Parathyroid adenoma (tissue), 2 donors: ENCODE measurements at regions not wholly inside any gene's neighbourhood (a gene's known extent, or its start where the extent isn't known, plus 50 kb on each side); places are given as distances from the start of the nearest gene placed in this dataset.

Experiments
- H2AFZ ChIP-seq: fragments of 300-600 bp; sonication (generic); one replicate; pipeline ENCODE4 v1.7.0; 2017; ENCODE audit warnings: antibody characterized with exemption, mild to moderate bottlenecking
- H3K27ac ChIP-seq: fragments of 300-600 bp; sonication (generic); one replicate; pipeline ENCODE4 v1.7.0; 2017
- H3K27me3 ChIP-seq: fragments of 300-600 bp; sonication (generic); one replicate; pipeline ENCODE4 v1.7.0; 2017; ENCODE audit warnings: low read length; ENCODE audit not compliant: control insufficient read depth, insufficient read depth
- H3K36me3 ChIP-seq: fragments of 300-600 bp; sonication (generic); one replicate; pipeline ENCODE4 v1.7.0; 2017; ENCODE audit warnings: low read length; ENCODE audit not compliant: control insufficient read depth, insufficient read depth
- H3K4me1 ChIP-seq: fragments of 300-600 bp; sonication (generic); one replicate; pipeline ENCODE4 v1.7.0; 2017; ENCODE audit warnings: control low read depth
- H3K4me2 ChIP-seq: fragments of 300-600 bp; sonication (generic); one replicate; pipeline ENCODE4 v1.7.0; 2017; ENCODE audit warnings: low read length
- H3K4me3 ChIP-seq: fragments of 300-600 bp; sonication (generic); one replicate; pipeline ENCODE4 v1.7.0; 2017; ENCODE audit warnings: low read depth, low read length
- H3K79me2 ChIP-seq: fragments of 300-600 bp; sonication (generic); one replicate; pipeline ENCODE4 v1.7.0; 2017; ENCODE audit warnings: control low read depth
- H3K9ac ChIP-seq: fragments of 300-600 bp; sonication (generic); one replicate; pipeline ENCODE4 v1.7.0; 2017; ENCODE audit warnings: mild to moderate bottlenecking
- H3K9me3 ChIP-seq: fragments of 300-600 bp; sonication (generic); one replicate; pipeline ENCODE4 v1.7.0; 2017; ENCODE audit warnings: low read length; ENCODE audit not compliant: control insufficient read depth
- CTCF ChIP-seq: fragments of 300-600 bp; sonication (generic); IDR thresholded peaks from one replicate; pipeline ENCODE4 v1.7.0; 2017; ENCODE audit warnings: antibody characterized with exemption, mild to moderate bottlenecking
- donor health status: primary hyperparathyroidism.

- no peak overlapping the region for H3K9ac ChIP-seq
- H3K4me2 ChIP-seq, result no peak overlapping the region
- no peak overlapping the region for H3K4me3 ChIP-seq
- H3K36me3 ChIP-seq, result no peaks in the 10 kb centered on the region
- H2AFZ ChIP-seq, result no peak overlapping the region
- no peak overlapping the region for H3K27ac ChIP-seq
- H3K9me3 ChIP-seq, result no peaks in the 10 kb centered on the region
- no peak for TF ChIP-seq CTCF
- H3K79me2 ChIP-seq, result no peaks in the 10 kb centered on the region
- no peaks in the 10 kb centered on the region for H3K4me1 ChIP-seq
- no peaks in the 10 kb centered on the region for H3K27me3 ChIP-seq
Measured at GRCh38 chr15:36390491-36390890, 188.9 kb upstream of the CDIN1 start.

- TF ChIP-seq CTCF, result no peak
- Histone ChIP-seq H3K4me3 (no peak overlapping the region), H3K9me3 (no peaks in the 10 kb centered on the region)
Measured at GRCh38 chr15:36392676-36393266, 186.7 kb upstream of the CDIN1 start.

GRCh38 chr15:36398212-36398611 is 181.2 kb upstream of the CDIN1 start:
- H3K9ac ChIP-seq, result no peak overlapping the region
- no peak for TF ChIP-seq CTCF
- H2AFZ ChIP-seq, result no peak overlapping the region
- no peaks in the 10 kb centered on the region for H3K36me3 ChIP-seq
- no peaks in the 10 kb centered on the region for H3K4me1 ChIP-seq
- no peak overlapping the region for H3K4me3 ChIP-seq
- no peaks in the 10 kb centered on the region for H3K27me3 ChIP-seq
- H3K79me2 ChIP-seq, result no peaks in the 10 kb centered on the region
- H3K4me2 ChIP-seq, result no peak overlapping the region
- no peak overlapping the region for H3K27ac ChIP-seq
- no peaks in the 10 kb centered on the region for H3K9me3 ChIP-seq

More at GRCh38 chr15:36392676-36393266, 186.7 kb upstream of the CDIN1 start:
- H3K9ac ChIP-seq, result no peak overlapping the region
- H3K4me1 ChIP-seq, result no peaks in the 10 kb centered on the region
- no peak overlapping the region for H2AFZ ChIP-seq
- H3K79me2 ChIP-seq, result no peaks in the 10 kb centered on the region
- H3K27ac ChIP-seq, result no peak overlapping the region
- H3K27me3 ChIP-seq, result no peaks in the 10 kb centered on the region
- no peak overlapping the region for H3K4me2 ChIP-seq
- no peaks in the 10 kb centered on the region for H3K36me3 ChIP-seq

- H3K36me3 ChIP-seq, result no peaks in the 10 kb centered on the region
- H3K27me3 ChIP-seq, result no peaks in the 10 kb centered on the region
- H3K79me2 ChIP-seq, result no peaks in the 10 kb centered on the region
- H3K9ac ChIP-seq, result no peak overlapping the region
- H3K27ac ChIP-seq, result no peak overlapping the region
- no peak overlapping the region for H3K4me2 ChIP-seq
- no peak overlapping the region for H3K4me3 ChIP-seq
- no peaks in the 10 kb centered on the region for H3K9me3 ChIP-seq
- TF ChIP-seq CTCF, result no peak
- no peak overlapping the region for H2AFZ ChIP-seq
- no peaks in the 10 kb centered on the region for H3K4me1 ChIP-seq
Measured at GRCh38 chr15:36399276-36399675, 180.2 kb upstream of the CDIN1 start.

- TF ChIP-seq CTCF, result no peak
- Histone ChIP-seq H3K4me2 (no peak overlapping the region), H3K36me3 (no peaks in the 10 kb centered on the region), H3K4me3 (no peak overlapping the region), H3K9me3 (no peaks in the 10 kb centered on the region), H2AFZ (no peak overlapping the region), H3K27ac (no peak overlapping the region), H3K4me1 (no peaks in the 10 kb centered on the region), H3K27me3 (no peaks in the 10 kb centered on the region), H3K9ac (no peak overlapping the region), H3K79me2 (no peaks in the 10 kb centered on the region)
Measured at GRCh38 chr15:36400936-36401585, 178.4 kb upstream of the CDIN1 start.
